Endothelial cell (in vitro differentiated cells): ENCODE measurements at regions not wholly inside any gene's neighbourhood (a gene's known extent, or its start where the extent isn't known, plus 50 kb on each side); places are given as distances from the start of the nearest gene placed in this dataset.

Experiments used
- DNase-seq: peaks from one replicate; pipeline ENCODE4 v3.0.0; 2021; ENCODE audit warnings: low spot score
- H3K27ac Mint-ChIP-seq: one replicate; pipeline ENCODE4 v1.8.0; 2021; ENCODE audit warnings: mixed read lengths, inconsistent platforms; ENCODE audit not compliant: unreplicated experiment
- H3K27me3 Mint-ChIP-seq: one replicate; pipeline ENCODE4 v1.8.0; 2021; ENCODE audit warnings: mild to moderate bottlenecking, moderate library complexity, mixed read lengths, inconsistent platforms; ENCODE audit not compliant: unreplicated experiment
- H3K36me3 Mint-ChIP-seq: one replicate; pipeline ENCODE4 v1.8.0; 2021; ENCODE audit warnings: mild to moderate bottlenecking, low read depth, mixed read lengths, inconsistent platforms; ENCODE audit not compliant: unreplicated experiment
- H3K4me1 Mint-ChIP-seq: one replicate; pipeline ENCODE4 v1.8.0; 2021; ENCODE audit warnings: mild to moderate bottlenecking, mixed read lengths, inconsistent platforms; ENCODE audit not compliant: unreplicated experiment
- H3K4me3 Mint-ChIP-seq: one replicate; pipeline ENCODE4 v1.8.0; 2021; ENCODE audit warnings: mild to moderate bottlenecking, mixed read lengths, inconsistent platforms; ENCODE audit not compliant: unreplicated experiment
- H3K9me3 Mint-ChIP-seq: one replicate; pipeline ENCODE4 v1.8.0; 2021; ENCODE audit warnings: mixed read lengths, inconsistent platforms; ENCODE audit not compliant: unreplicated experiment
- TF ChIP-seq, protein P1 (sequence below): fragments of 200-600 bp; sonication (generic); IDR thresholded peaks from one replicate; pipeline ENCODE4 v1.5.0; 2021; ENCODE audit warnings: antibody characterized with exemption; ENCODE audit not compliant: unreplicated experiment

DNA sequence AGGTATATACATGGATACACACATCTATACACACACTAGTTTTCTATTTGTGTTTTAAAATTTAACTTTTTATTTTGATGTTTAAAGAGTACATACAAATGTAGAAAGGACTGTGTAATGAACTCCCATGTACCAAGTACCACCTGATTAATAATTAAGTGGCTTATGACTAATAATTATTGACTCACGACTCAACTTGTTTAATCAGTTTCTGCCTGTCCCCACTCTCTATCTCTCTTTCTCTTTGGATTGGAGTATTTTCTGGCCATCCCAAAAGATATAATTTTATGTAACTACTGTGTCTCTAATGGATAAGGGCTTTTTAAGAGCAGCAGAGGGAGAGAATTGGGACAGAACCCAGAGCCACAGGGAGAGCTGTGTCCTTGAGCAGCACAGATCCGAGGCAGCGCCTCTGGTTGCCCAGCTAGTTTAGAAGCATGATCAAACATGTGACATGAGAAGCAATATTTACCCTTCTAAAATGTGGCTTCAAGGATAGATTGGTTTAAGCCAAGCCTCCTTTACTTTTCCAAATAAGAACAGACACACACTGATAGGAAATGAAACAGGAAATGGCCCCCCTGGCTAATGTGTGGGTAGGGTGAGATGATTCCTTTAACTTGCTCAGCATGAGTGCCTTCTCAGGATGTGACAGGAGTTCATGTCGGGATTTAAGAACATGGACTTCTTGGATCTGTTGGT lies 81.0 kb downstream of the ERMARD start:
- Mint-ChIP-seq H3K36me3 (no peaks in the 10 kb centered on the region), H3K4me1 (peaks cover 18% of the 10 kb centered on the region), H3K4me3 (no peak overlapping the region), H3K27me3 (peaks cover 4% of the 10 kb centered on the region), H3K9me3 (no peaks in the 10 kb centered on the region), H3K27ac (no peak overlapping the region)
- TF ChIP-seq, protein P1, sequence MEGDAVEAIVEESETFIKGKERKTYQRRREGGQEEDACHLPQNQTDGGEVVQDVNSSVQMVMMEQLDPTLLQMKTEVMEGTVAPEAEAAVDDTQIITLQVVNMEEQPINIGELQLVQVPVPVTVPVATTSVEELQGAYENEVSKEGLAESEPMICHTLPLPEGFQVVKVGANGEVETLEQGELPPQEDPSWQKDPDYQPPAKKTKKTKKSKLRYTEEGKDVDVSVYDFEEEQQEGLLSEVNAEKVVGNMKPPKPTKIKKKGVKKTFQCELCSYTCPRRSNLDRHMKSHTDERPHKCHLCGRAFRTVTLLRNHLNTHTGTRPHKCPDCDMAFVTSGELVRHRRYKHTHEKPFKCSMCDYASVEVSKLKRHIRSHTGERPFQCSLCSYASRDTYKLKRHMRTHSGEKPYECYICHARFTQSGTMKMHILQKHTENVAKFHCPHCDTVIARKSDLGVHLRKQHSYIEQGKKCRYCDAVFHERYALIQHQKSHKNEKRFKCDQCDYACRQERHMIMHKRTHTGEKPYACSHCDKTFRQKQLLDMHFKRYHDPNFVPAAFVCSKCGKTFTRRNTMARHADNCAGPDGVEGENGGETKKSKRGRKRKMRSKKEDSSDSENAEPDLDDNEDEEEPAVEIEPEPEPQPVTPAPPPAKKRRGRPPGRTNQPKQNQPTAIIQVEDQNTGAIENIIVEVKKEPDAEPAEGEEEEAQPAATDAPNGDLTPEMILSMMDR: no peak
- no peak for DNase-seq

DNA sequence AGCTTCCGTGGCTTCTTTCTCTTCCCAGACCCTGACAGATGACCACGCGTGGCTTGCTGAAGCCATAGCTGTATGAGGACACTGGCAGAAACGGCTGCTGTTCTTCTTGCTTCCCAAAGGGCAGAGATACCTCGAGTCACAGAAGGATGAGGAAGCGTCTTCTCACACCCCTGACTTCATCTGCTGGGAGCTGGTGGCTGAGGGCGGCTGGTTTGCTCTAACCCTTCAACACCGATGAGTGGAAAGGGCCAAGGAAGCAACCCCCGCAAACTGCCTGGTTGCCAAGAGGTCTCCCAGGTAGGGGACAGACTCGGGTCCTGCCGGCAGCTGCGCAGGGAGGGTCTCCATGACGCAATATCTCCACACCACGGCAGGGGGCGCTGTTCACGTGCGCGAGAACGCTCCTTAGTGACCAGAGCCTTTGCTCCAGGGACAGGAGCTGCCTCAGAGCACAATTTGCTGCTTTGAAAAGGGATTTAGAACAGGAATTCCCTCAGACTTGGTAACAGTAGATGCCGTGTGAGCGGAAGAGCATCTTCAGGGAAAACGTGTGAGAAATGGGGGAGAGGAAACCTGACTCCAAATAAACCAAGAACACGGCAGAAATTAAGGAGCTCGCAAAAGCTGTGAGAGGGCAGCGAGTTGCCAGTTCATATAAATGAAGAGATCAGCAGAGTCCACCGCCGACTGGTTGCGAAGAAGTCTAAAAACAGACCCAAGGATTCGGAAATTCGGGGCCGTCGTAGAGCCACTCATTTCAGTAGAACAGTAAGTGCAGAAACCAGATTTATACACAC lies 80.2 kb downstream of the ERMARD start:
- H3K27me3 Mint-ChIP-seq: peaks cover 6% of the 10 kb centered on the region
- H3K4me3 Mint-ChIP-seq: no peak overlapping the region
- H3K4me1 Mint-ChIP-seq: peaks cover 18% of the 10 kb centered on the region
- TF ChIP-seq, protein P1: peak; percentile 96
- H3K27ac Mint-ChIP-seq: no peak overlapping the region
- DNase-seq: peak; percentile 94
- no peaks in the 10 kb centered on the region for H3K9me3 Mint-ChIP-seq
- no peaks in the 10 kb centered on the region for H3K36me3 Mint-ChIP-seq
